PC-3 (cell line): ENCODE measurements at regions not wholly inside any gene's neighbourhood (a gene's known extent, or its start where the extent isn't known, plus 50 kb on each side); places are given as distances from the start of the nearest gene placed in this dataset.
"Not testable (repeated sequence)": the region's sequence is repeated elsewhere in the genome, so short reads cannot be mapped to it uniquely, and the experiment has no call there.

Experiments used
- ATAC-seq: fragments of 200-7000 bp; cut with Tn5 transposase; 2 replicates; pipeline ENCODE4 v1.9.1; 2020; ENCODE audit warnings: mild to moderate bottlenecking, moderate library complexity
- BruUV-seq: library from RNA; stranded (reverse); fragments of 400-500 nt; replicated peaks from 2 replicates; lab custom pipeline; 2021; lab: Mats Ljungman, UMichigan
- CTCF ChIA-PET: fragments of 300-600 bp; sonication (Branson Sonifier 250); formaldehyde crosslinking; loops from one replicate; lab custom pipeline; 2022; ENCODE audit warnings: antibody characterized with exemption; lab: Charles Lee
- POLR2A ChIA-PET: fragments of 300-600 bp; sonication (Branson Sonifier 250); formaldehyde crosslinking; loops from one replicate; lab custom pipeline; 2022; ENCODE audit warnings: antibody characterized with exemption; ENCODE audit not compliant: unreplicated experiment; lab: Charles Lee
- DNase-seq: peaks from one replicate; pipeline ENCODE4 v3.0.0-alpha.2; 2015
- H2AFZ ChIP-seq: fragments of 300-600 bp; sonication (generic); 2 replicates; pipeline ENCODE4 v1.6.0; 2016; ENCODE audit warnings: antibody characterized with exemption, low read length
- H3F3A ChIP-seq: fragments of 300-600 bp; sonication (generic); one replicate; pipeline ENCODE4 v1.6.0; 2017; ENCODE audit warnings: antibody characterized with exemption, low read length, control low read depth, mild to moderate bottlenecking; ENCODE audit not compliant: unreplicated experiment
- H3K27ac ChIP-seq: fragments of 300-600 bp; sonication (generic); 2 replicates; pipeline ENCODE4 v1.5.1; 2016; ENCODE audit warnings: mild to moderate bottlenecking, low read length
- H3K27me3 ChIP-seq: fragments of 300-600 bp; sonication (generic); 2 replicates; pipeline ENCODE4 v1.6.1; 2016; ENCODE audit warnings: low read length, mixed read lengths
- H3K36me3 ChIP-seq: fragments of 300-600 bp; sonication (generic); 2 replicates; pipeline ENCODE4 v1.6.1; 2016; ENCODE audit warnings: low read depth, mixed run types, low read length, mixed read lengths
- H3K4me1 ChIP-seq: fragments of 300-600 bp; sonication (generic); 2 replicates; pipeline ENCODE4 v1.5.1; 2016; ENCODE audit warnings: low read length; ENCODE audit not compliant: insufficient read depth
- H3K4me2 ChIP-seq: fragments of 300-600 bp; sonication (generic); 2 replicates; pipeline ENCODE4 v1.6.0; 2016; ENCODE audit warnings: low read length
- H3K4me3 ChIP-seq: fragments of 300-600 bp; sonication (generic); 2 replicates; pipeline ENCODE4 v1.5.1; 2016; ENCODE audit warnings: mild to moderate bottlenecking, low read length, mixed read lengths
- H3K79me2 ChIP-seq: fragments of 300-600 bp; sonication (generic); 2 replicates; pipeline ENCODE4 v1.6.1; 2017; ENCODE audit warnings: low read length, mixed read lengths
- H3K9ac ChIP-seq: fragments of 300-600 bp; sonication (generic); 2 replicates; pipeline ENCODE4 v1.6.0; 2016; ENCODE audit warnings: mild to moderate bottlenecking, low read length
- H3K9me2 ChIP-seq: fragments of 300-600 bp; sonication (generic); replicated peaks from 2 replicates; pipeline ENCODE4 v1.6.1; 2016; ENCODE audit warnings: mixed run types, low read length, mixed read lengths
- H3K9me3 ChIP-seq: fragments of 300-600 bp; sonication (generic); 2 replicates; pipeline ENCODE4 v1.6.1; 2016; ENCODE audit warnings: low read length, mixed read lengths
- H4K20me1 ChIP-seq: fragments of 300-600 bp; sonication (generic); 2 replicates; pipeline ENCODE4 v1.6.1; 2016; ENCODE audit warnings: low read length, mixed read lengths
- CTCF ChIP-seq: fragments of 300-600 bp; sonication (generic); conservative IDR thresholded peaks from 2 replicates; pipeline ENCODE4 v1.5.1; 2017; ENCODE audit warnings: antibody characterized with exemption, low read depth, mild to moderate bottlenecking, low read length
- EZH2 ChIP-seq: fragments of 300-600 bp; sonication (generic); IDR thresholded peaks from one replicate; pipeline ENCODE4 v1.6.1; 2017; ENCODE audit warnings: antibody characterized with exemption, mild to moderate bottlenecking, low read length; ENCODE audit not compliant: unreplicated experiment
- EZH2phosphoT487 ChIP-seq: fragments of 300-600 bp; sonication (generic); IDR thresholded peaks from 2 replicates; pipeline ENCODE4 v1.6.1; 2018; ENCODE audit warnings: mild to moderate bottlenecking, antibody characterized with exemption, low read length, borderline replicate concordance
- intact Hi-C: fragments of 100-400 bp; cut with micrococcal nuclease; formaldehyde crosslinking; loops from 2 replicates; pipeline ENCODE4 v1.9.0; 2023

GRCh38 chr5:116872986-116873385 lies 298.4 kb upstream of the SEMA6A start:
- no peak for TF ChIP-seq EZH2
- TF ChIP-seq EZH2phosphoT487, result no peak
- no peak for TF ChIP-seq CTCF
- no peak overlapping the region for H3K4me3 ChIP-seq
- ATAC-seq (no peak), DNase-seq (no peak)
- no peaks in the 10 kb centered on the region for H3K27me3 ChIP-seq
- H3K9me3 ChIP-seq, result no peaks in the 10 kb centered on the region
- H3K36me3 ChIP-seq, result no peaks in the 10 kb centered on the region
- no peaks in the 10 kb centered on the region for H3K79me2 ChIP-seq
- H3K4me1 ChIP-seq, result no peaks in the 10 kb centered on the region
- H3K27ac ChIP-seq, result no peak overlapping the region
- H3K9me2 ChIP-seq, result no peaks in the 10 kb centered on the region
- no TSS peak for BruUV-seq
- no peak overlapping the region for H3K9ac ChIP-seq
- no peaks in the 10 kb centered on the region for H4K20me1 ChIP-seq
- H2AFZ ChIP-seq, result no peak overlapping the region
- CTCF ChIA-PET, result no interaction called here
- POLR2A ChIA-PET, result no interaction called here
- H3K4me2 ChIP-seq, result no peak overlapping the region
- intact Hi-C loops, result no loop called here
- H3F3A ChIP-seq, result no peaks in the 10 kb centered on the region

- Histone ChIP-seq H3K27ac (no peak overlapping the region), H3K9ac (no peak overlapping the region), H3K4me3 (no peak overlapping the region), H3K4me2 (no peak overlapping the region), H3F3A (no peaks in the 10 kb centered on the region), H3K27me3 (no peaks in the 10 kb centered on the region), H3K79me2 (no peaks in the 10 kb centered on the region), H3K9me2 (no peaks in the 10 kb centered on the region), H2AFZ (no peak overlapping the region), H3K4me1 (no peaks in the 10 kb centered on the region), H4K20me1 (no peaks in the 10 kb centered on the region), H3K36me3 (no peaks in the 10 kb centered on the region), H3K9me3 (no peaks in the 10 kb centered on the region)
- intact Hi-C loops, result no loop called here
- CTCF ChIA-PET, result no interaction called here
- TF ChIP-seq EZH2 (no peak), CTCF (no peak), EZH2phosphoT487 (no peak)
- POLR2A ChIA-PET, result no interaction called here
- no peak for ATAC-seq
- BruUV-seq, result no TSS peak
- no peak for DNase-seq
These were observed 297.9 kb upstream of the SEMA6A start for GRCh38 chr5:116872486-116872885.

- BruUV-seq, H2AFZ ChIP-seq, POLR2A ChIA-PET, H3K27ac ChIP-seq, H3K27me3 ChIP-seq, CTCF ChIA-PET, H3F3A ChIP-seq, H3K36me3 ChIP-seq, H3K4me3 ChIP-seq, ATAC-seq, H3K79me2 ChIP-seq, H3K4me1 ChIP-seq, H4K20me1 ChIP-seq, intact Hi-C loops, H3K9ac ChIP-seq, H3K9me3 ChIP-seq, H3K4me2 ChIP-seq, H3K9me2 ChIP-seq, DNase-seq: not testable (repeated sequence)
These were observed 293.2 kb upstream of the SEMA6A start for GRCh38 chr5:116867825-116868224.
